GM12878 (cell line): ENCODE measurements at regions not wholly inside any gene's neighbourhood (a gene's known extent, or its start where the extent isn't known, plus 50 kb on each side); places are given as distances from the start of the nearest gene placed in this dataset.
A peak's percentile ranks its signal among the peaks of the same experiment; 100 is the strongest.

Experiments
- ATAC-seq: fragments of 200-7000 bp; cut with Tn5 transposase; 3 replicates; pipeline ENCODE4 v1.9.1; 2020; ENCODE audit warnings: mild to moderate bottlenecking, moderate library complexity
- BruUV-seq: library from RNA; stranded (reverse); fragments of 400-500 nt; replicated peaks from 2 replicates; lab custom pipeline; 2021; lab: Mats Ljungman, UMichigan
- CTCF ChIA-PET: fragments of 300-600 bp; sonication (Branson Sonifier 250); formaldehyde crosslinking; extraction: SDS; loops from one replicate; lab custom pipeline; 2021; ENCODE audit warnings: inconsistent platforms; lab: Yijun Ruan, JAX
- POLR2A ChIA-PET: fragments of 350-600 bp; formaldehyde crosslinking; extraction: SDS; loops from one replicate; lab custom pipeline; 2021; ENCODE audit warnings: inconsistent platforms; lab: Charles Lee
- RAD21 ChIA-PET: fragments of 300-600 bp; sonication (Branson Sonifier 250); formaldehyde crosslinking; loops from one replicate; lab custom pipeline; 2023; ENCODE audit warnings: antibody characterized with exemption; ENCODE audit not compliant: unreplicated experiment; lab: Charles Lee
- SMC1A ChIA-PET: fragments of 300-600 bp; sonication (Branson Sonifier 250); formaldehyde crosslinking; loops from one replicate; lab custom pipeline; 2023; ENCODE audit not compliant: unreplicated experiment, uncharacterized antibody; lab: Charles Lee
- DNase-seq: peaks from one replicate; pipeline ENCODE4 v3.0.0-alpha.2; 2011; ENCODE audit warnings: low read depth, low spot score
- FAIRE-seq: peaks from 3 replicates; lab custom pipeline; 2011; peaks lifted over from hg19 to GRCh38; lab: Jason Lieb, UNC
- H2AFZ ChIP-seq: 2 replicates; pipeline ENCODE4 v1.6.0; 2011; ENCODE audit warnings: low read depth, low read length, control low read depth; ENCODE audit not compliant: control insufficient read depth
- H3K27ac ChIP-seq: 2 replicates; pipeline ENCODE4 v1.5.1; 2011; ENCODE audit warnings: control low read depth; ENCODE audit not compliant: control insufficient read depth, insufficient read depth
- H3K27me3 ChIP-seq, 2 experiments: replicated peaks in 1 of 2; 2 replicates each; pipeline versions ENCODE4 v1.6.0 to v1.6.1; 2011; ENCODE audit warnings: low read length in 1 of 2; ENCODE audit not compliant: control insufficient read depth in 2 of 2, insufficient read depth in 2 of 2
- H3K36me3 ChIP-seq, 2 experiments: 2 replicates each; pipeline ENCODE4 v1.5.1; 2011; ENCODE audit warnings: low read length in 1 of 2; ENCODE audit not compliant: control insufficient read depth in 2 of 2, insufficient read depth in 2 of 2
- H3K4me1 ChIP-seq: 2 replicates; pipeline ENCODE4 v1.6.1; 2011; ENCODE audit warnings: mild to moderate bottlenecking, low read length, moderate library complexity, mixed read lengths; ENCODE audit not compliant: control insufficient read depth, insufficient read depth
- H3K4me2 ChIP-seq: 2 replicates; pipeline ENCODE4 v1.6.0; 2011; ENCODE audit warnings: control low read depth; ENCODE audit not compliant: control insufficient read depth, insufficient read depth
- H3K4me3 ChIP-seq: fragments of 200-600 bp; sonication (generic); 2 replicates; pipeline ENCODE4 v1.5.1; 2016
- H3K79me2 ChIP-seq: 2 replicates; pipeline ENCODE4 v1.6.0; 2011; ENCODE audit warnings: low read length; ENCODE audit not compliant: control insufficient read depth, insufficient read depth
- H3K9ac ChIP-seq: 2 replicates; pipeline ENCODE4 v1.8.0; 2011; ENCODE audit warnings: low read length, control low read depth, mixed read lengths; ENCODE audit not compliant: control insufficient read depth, insufficient read depth
- H3K9me3 ChIP-seq: replicated peaks from 3 replicates; pipeline ENCODE4 v1.5.1; 2011; ENCODE audit warnings: mild to moderate bottlenecking, low read length; ENCODE audit not compliant: control insufficient read depth, insufficient read depth
- H4K20me1 ChIP-seq: 2 replicates; pipeline ENCODE4 v1.6.0; 2011; ENCODE audit not compliant: control insufficient read depth, insufficient read depth
- CTCF ChIP-seq, 3 experiments: IDR thresholded peaks in 2 of 3; conservative IDR thresholded peaks in 1 of 3; 2 replicates each; pipeline ENCODE4 v1.5.1; 2011; ENCODE audit warnings: low read depth in 3 of 3, low read length in 3 of 3, mild to moderate bottlenecking in 3 of 3, control low read depth in 2 of 3, moderate library complexity in 2 of 3, inconsistent platforms in 1 of 3, mixed read lengths in 1 of 3; ENCODE audit not compliant: control insufficient read depth in 2 of 3, insufficient read depth in 1 of 3; ENCODE audit errors: extremely low read depth in 1 of 3
- EZH2 ChIP-seq: IDR thresholded peaks from 2 replicates; pipeline ENCODE4 v1.6.1; 2012; ENCODE audit warnings: low read depth, mild to moderate bottlenecking, control low read depth, inconsistent platforms, low read length, borderline replicate concordance; ENCODE audit not compliant: control insufficient read depth
- RAD21 ChIP-seq: IDR thresholded peaks from 2 replicates; pipeline ENCODE4 v1.6.1; 2011; ENCODE audit warnings: mild to moderate bottlenecking, low read depth, low read length, moderate library complexity; ENCODE audit not compliant: insufficient read depth
- SMC3 ChIP-seq: IDR thresholded peaks from 2 replicates; pipeline ENCODE4 v1.6.1; 2011; ENCODE audit warnings: low read length, improper control_type of control experiment, borderline replicate concordance
- WGBS: methylation state at CpG from one replicate; pipeline ENCODE4 v1.1.6; 2016; ENCODE audit warnings: low lambda C conversion rate; ENCODE audit not compliant: insufficient replicate concordance, insufficient coverage; ENCODE audit errors: missing lambda C conversion rate; 5-methylcytosine and 5-hydroxymethylcytosine counted together
- in situ Hi-C: fragments of 300-500 bp; cut with MboI; formaldehyde crosslinking; loops from 9 replicates; pipeline ENCODE4 v1.14.3; 2018; ENCODE audit warnings: mixed read lengths
- intact Hi-C: fragments of 100-400 bp; cut with micrococcal nuclease; formaldehyde crosslinking; loops from one replicate; pipeline ENCODE4 v1.14.2; 2022; ENCODE audit not compliant: unreplicated experiment

GRCh38 chr14:62126879-62127478, 364.8 kb downstream of the SNAPC1 start:
- DNase-seq (no peak), ATAC-seq (peak; percentile 86), FAIRE-seq (no peak)
- H3K9ac ChIP-seq: no peak overlapping the region
- H3K36me3 ChIP-seq: no peaks in the 10 kb centered on the region
- POLR2A ChIA-PET: interaction anchor here (0.9 kb wide), 1 partner anchor 232 kb away, joined by 3 read pairs; no protein-coding TSS in a partner anchor
- no peaks in the 10 kb centered on the region; a peak in 1 of 4 replicates for H3K27me3 ChIP-seq
- in situ Hi-C loops (loop anchor here (5.0 to 10.0 kb wide), 2 partner anchors 232 to 670 kb away; no protein-coding TSS in a partner anchor), intact Hi-C loops (loop anchor here (1.0 to 10.0 kb wide), 6 partner anchors 202 to 842 kb away; partner anchors contain the start of gene TMEM30B)
- H3K27ac ChIP-seq: no peak overlapping the region
- CTCF ChIA-PET: interaction anchor here (0.6 to 7.1 kb wide), 59 partner anchors 10 to 845 kb away, joined by 3 to 206 read pairs (median 4); no protein-coding TSS in a partner anchor
- no peak overlapping the region for H2AFZ ChIP-seq
- no peaks in the 10 kb centered on the region for H3K4me1 ChIP-seq
- no peaks in the 10 kb centered on the region for H3K9me3 ChIP-seq
- H3K79me2 ChIP-seq: no peaks in the 10 kb centered on the region
- SMC1A ChIA-PET: interaction anchor here (0.5 to 7.0 kb wide), 51 partner anchors 9 to 858 kb away, joined by 3 to 176 read pairs (median 5); no protein-coding TSS in a partner anchor
- peak; percentile 99 for TF ChIP-seq RAD21
- TF ChIP-seq EZH2: no peak
- TF ChIP-seq SMC3: peak; percentile 80
- TF ChIP-seq CTCF (IDR thresholded peaks at IDR 0.05 in 2 of 3, conservative IDR thresholded peaks at IDR 0.05 in 1 of 3; ENCODE audit: control insufficient read depth in 2 of 3, extremely low read depth in 1 of 3, insufficient read depth in 1 of 3, low read depth in 3 of 3, low read length in 3 of 3): peak; percentile 71 to 76 (median 72)
- no peak overlapping the region for H3K4me2 ChIP-seq
- no peak overlapping the region for H3K4me3 ChIP-seq
- RAD21 ChIA-PET: interaction anchor here (0.7 to 5.8 kb wide), 27 partner anchors 10 to 858 kb away, joined by 3 to 142 read pairs (median 6); no protein-coding TSS in a partner anchor
- H4K20me1 ChIP-seq: no peaks in the 10 kb centered on the region
- WGBS: 27% methylated on average over 7 of the region's 7 CpGs
- no TSS peak for BruUV-seq
